HEK293 (cell line): ENCODE measurements at regions not wholly inside any gene's neighbourhood (a gene's known extent, or its start where the extent isn't known, plus 50 kb on each side); places are given as distances from the start of the nearest gene placed in this dataset.

ENCODE experiments used
- CTCF ChIA-PET: fragments of 350-600 bp; formaldehyde crosslinking; extraction: SDS; loops from one replicate; lab custom pipeline; 2021; ENCODE audit warnings: antibody characterized with exemption; lab: Yijun Ruan, JAX
- POLR2A ChIA-PET: fragments of 300-600 bp; formaldehyde crosslinking; extraction: SDS; loops from one replicate; lab custom pipeline; 2020; ENCODE audit warnings: antibody characterized with exemption, inconsistent platforms; lab: Yijun Ruan, JAX
- H3K27ac ChIP-seq: fragments of 200-500 bp; sonication (Bioruptor generic); 2 replicates; pipeline ENCODE4 v1.5.1; 2014; ENCODE audit warnings: low read depth, low read length, control low read depth, inconsistent platforms; ENCODE audit errors: extremely low read depth
- H3K36me3 ChIP-seq, 2 experiments: fragments of 200-500 bp in 1 of 2; sonication (Bioruptor generic) in 1 of 2; 1 replicate in 1 of 2; 2 replicates in 1 of 2; pipeline ENCODE4 v1.5.1; 2014 to 2017; ENCODE audit warnings: inconsistent platforms in 2 of 2, low read length in 2 of 2; ENCODE audit not compliant: control insufficient read depth in 2 of 2, insufficient read depth in 1 of 2
- H3K4me1 ChIP-seq: fragments of 200-500 bp; sonication (Bioruptor generic); 2 replicates; pipeline ENCODE4 v1.5.1; 2014; ENCODE audit warnings: mild to moderate bottlenecking, low read length, inconsistent platforms; ENCODE audit not compliant: control insufficient read depth, insufficient read depth
- H3K4me3 ChIP-seq: 2 replicates; pipeline ENCODE4 v1.5.1; 2011; ENCODE audit warnings: low read depth, mild to moderate bottlenecking, control low read depth, low read length, moderate library complexity
- H3K9me3 ChIP-seq: fragments of 200-500 bp; sonication (Bioruptor generic); 2 replicates; pipeline ENCODE4 v1.5.1; 2014; ENCODE audit warnings: low read depth, low read length, inconsistent platforms; ENCODE audit not compliant: control insufficient read depth, insufficient read depth
- ATF2 ChIP-seq: fragments of 450-650 bp; formaldehyde crosslinking; IDR thresholded peaks from 2 replicates; pipeline ENCODE4 v1.5.1; 2016; ENCODE audit warnings: missing biosample characterization, missing genetic modification characterization, low read depth
- CTCF ChIP-seq: fragments of 450-650 bp; formaldehyde crosslinking; IDR thresholded peaks from 2 replicates; pipeline ENCODE4 v1.5.1; 2016; ENCODE audit warnings: missing biosample characterization, missing genetic modification characterization
- GLI4 ChIP-seq: fragments of 450-650 bp; formaldehyde crosslinking; IDR thresholded peaks from 2 replicates; pipeline ENCODE4 v1.5.1; 2016; ENCODE audit warnings: missing biosample characterization, missing genetic modification characterization
- GLIS2 ChIP-seq: fragments of 450-650 bp; formaldehyde crosslinking; IDR thresholded peaks from 2 replicates; pipeline ENCODE4 v1.5.1; 2016; ENCODE audit warnings: missing biosample characterization, missing genetic modification characterization
- MZF1 ChIP-seq: fragments of 450-650 bp; formaldehyde crosslinking; IDR thresholded peaks from 2 replicates; pipeline ENCODE4 v1.5.1; 2017; ENCODE audit warnings: missing biosample characterization, missing genetic modification characterization, borderline replicate concordance
- SETDB1 ChIP-seq: IDR thresholded peaks from one replicate; pipeline ENCODE4 v1.6.1; 2017; ENCODE audit warnings: mild to moderate bottlenecking, low read length, moderate library complexity, mixed read lengths; ENCODE audit not compliant: insufficient read length
- ZBTB21 ChIP-seq: fragments of 450-650 bp; formaldehyde crosslinking; IDR thresholded peaks from 2 replicates; pipeline ENCODE4 v1.5.1; 2017; ENCODE audit warnings: missing biosample characterization, missing genetic modification characterization
- ZBTB7A ChIP-seq: fragments of 450-650 bp; formaldehyde crosslinking; IDR thresholded peaks from 2 replicates; pipeline ENCODE4 v1.5.1; 2016; ENCODE audit warnings: low read depth, missing biosample characterization, missing genetic modification characterization
- ZFHX2 ChIP-seq: fragments of 450-650 bp; formaldehyde crosslinking; conservative IDR thresholded peaks from 2 replicates; pipeline ENCODE4 v1.5.1; 2016; ENCODE audit warnings: missing biosample characterization, missing genetic modification characterization
- ZFP37 ChIP-seq: fragments of 450-650 bp; formaldehyde crosslinking; IDR thresholded peaks from 2 replicates; pipeline ENCODE4 v1.5.1; 2016; ENCODE audit warnings: missing biosample characterization, missing genetic modification characterization
- ZNF155 ChIP-seq: fragments of 450-650 bp; formaldehyde crosslinking; IDR thresholded peaks from 2 replicates; pipeline ENCODE4 v1.5.1; 2016; ENCODE audit warnings: missing biosample characterization, missing genetic modification characterization
- ZNF362 ChIP-seq: fragments of 450-650 bp; formaldehyde crosslinking; IDR thresholded peaks from 2 replicates; pipeline ENCODE4 v1.5.1; 2016; ENCODE audit warnings: missing biosample characterization, missing genetic modification characterization
- ZNF48 ChIP-seq: fragments of 450-650 bp; formaldehyde crosslinking; IDR thresholded peaks from 2 replicates; pipeline ENCODE4 v1.5.1; 2016; ENCODE audit warnings: missing biosample characterization, missing genetic modification characterization
- ZNF518A ChIP-seq: fragments of 450-650 bp; formaldehyde crosslinking; conservative IDR thresholded peaks from 2 replicates; pipeline ENCODE4 v1.5.1; 2016; ENCODE audit warnings: low read depth, missing biosample characterization, missing genetic modification characterization
- ZNF571 ChIP-seq: fragments of 450-650 bp; formaldehyde crosslinking; IDR thresholded peaks from 2 replicates; pipeline ENCODE4 v1.5.0; 2017; ENCODE audit warnings: missing biosample characterization, missing genetic modification characterization
- ZNF596 ChIP-seq: fragments of 450-650 bp; IDR thresholded peaks from 2 replicates; pipeline ENCODE4 v1.5.0; 2018; ENCODE audit warnings: missing biosample characterization, mild to moderate bottlenecking, missing genetic modification characterization, moderate library complexity
- ZNF629 ChIP-seq: fragments of 450-650 bp; formaldehyde crosslinking; IDR thresholded peaks from 2 replicates; pipeline ENCODE4 v1.5.1; 2017; ENCODE audit warnings: missing biosample characterization, missing genetic modification characterization
- ZNF654 ChIP-seq: fragments of 450-650 bp; formaldehyde crosslinking; IDR thresholded peaks from 2 replicates; pipeline ENCODE4 v1.5.1; 2016; ENCODE audit warnings: low read depth, missing biosample characterization, missing genetic modification characterization
- ZNF768 ChIP-seq: fragments of 450-650 bp; formaldehyde crosslinking; IDR thresholded peaks from 2 replicates; pipeline ENCODE4 v1.5.1; 2018; ENCODE audit warnings: missing biosample characterization, mild to moderate bottlenecking, missing genetic modification characterization
- ZNF837 ChIP-seq: fragments of 450-650 bp; formaldehyde crosslinking; IDR thresholded peaks from 2 replicates; pipeline ENCODE4 v1.5.1; 2016; ENCODE audit warnings: missing biosample characterization, missing genetic modification characterization

- POLR2A ChIA-PET = no interaction called here
Observed at GRCh38 chr9:73023025-73023541, 70.2 kb upstream of the ALDH1A1 start.

More at GRCh38 chr9:73023025-73023541, 70.2 kb upstream of the ALDH1A1 start:
- H3K9me3 ChIP-seq = no peaks in the 10 kb centered on the region
- CTCF ChIA-PET = interaction anchor here (0.6 to 3.7 kb wide), 46 partner anchors 9 to 744 kb away, joined by 3 to 68 read pairs (median 4); no protein-coding TSS in a partner anchor
- no peaks in the 10 kb centered on the region for H3K36me3 ChIP-seq
- no peaks in the 10 kb centered on the region for H3K4me1 ChIP-seq
- H3K27ac ChIP-seq = no peak overlapping the region
- H3K4me3 ChIP-seq = no peak overlapping the region
- TF ChIP-seq ZBTB21 (tag by site-specific recombination) (peak; percentile 86), ATF2 (tag by site-specific recombination) (peak; percentile 78), SETDB1 (peak; percentile 29), ZFHX2 (tag by site-specific recombination) (no peak), GLIS2 (tag by site-specific recombination) (no peak), GLI4 (tag by site-specific recombination) (no peak), ZNF362 (tag by site-specific recombination) (0 out of 2 replicates have a peak, but pooled peaks have one; percentile 36), ZNF571 (no peak), MZF1 (tag by site-specific recombination) (0 out of 2 replicates have a peak, but pooled peaks have one; percentile 69), ZNF48 (tag by site-specific recombination) (no peak), ZNF518A (0 out of 2 replicates have a peak, but pooled peaks have one; percentile 34), ZNF596 (tag by site-specific recombination) (no peak), ZNF654 (tag by site-specific recombination) (peak; percentile 65), ZFP37 (tag by site-specific recombination) (no peak), ZNF155 (tag by site-specific recombination) (no peak), ZBTB7A (tag by site-specific recombination) (no peak), CTCF (0 out of 2 replicates have a peak, but pooled peaks have one; percentile 18), ZNF629 (tag by site-specific recombination) (peak; percentile 91), ZNF837 (tag by site-specific recombination) (no peak), ZNF768 (tag by site-specific recombination) (no peak)
